Activated B cell treated with CpG ODN at 0.5 μM for 24 hours (primary cell): ENCODE measurements at regions not wholly inside any gene's neighbourhood (a gene's known extent, or its start where the extent isn't known, plus 50 kb on each side); places are given as distances from the start of the nearest gene placed in this dataset.

Source experiments
- ATAC-seq: fragments of 200-7000 bp; cut with Tn5 transposase; one replicate; pipeline ENCODE4 v1.10.0; 2021; ENCODE audit warnings: low read depth, mild to moderate bottlenecking, moderate library complexity
- CTCF ChIA-PET: fragments of 350-600 bp; sonication (Branson Sonifier 250); formaldehyde crosslinking; loops from one replicate; lab custom pipeline; 2021; ENCODE audit warnings: antibody characterized with exemption; lab: Charles Lee
- POLR2A ChIA-PET: fragments of 350-600 bp; sonication (Branson Sonifier 250); formaldehyde crosslinking; loops from one replicate; lab custom pipeline; 2021; ENCODE audit warnings: antibody characterized with exemption; lab: Charles Lee
- DNase-seq: peaks from one replicate; pipeline ENCODE4 v3.0.0; 2022
- H3K27ac Mint-ChIP-seq: one replicate; pipeline ENCODE4 v1.8.0; 2020; ENCODE audit warnings: mixed read lengths
- H3K27me3 Mint-ChIP-seq: one replicate; pipeline ENCODE4 v1.8.0; 2021; ENCODE audit warnings: mixed read lengths
- H3K36me3 Mint-ChIP-seq: one replicate; pipeline ENCODE4 v1.8.0; 2021; ENCODE audit warnings: low read depth, mixed read lengths
- H3K4me1 Mint-ChIP-seq: one replicate; pipeline ENCODE4 v1.8.0; 2021; ENCODE audit warnings: mixed read lengths
- H3K4me3 Mint-ChIP-seq: one replicate; pipeline ENCODE4 v1.8.0; 2020; ENCODE audit warnings: mild to moderate bottlenecking, mixed read lengths
- H3K9me3 Mint-ChIP-seq: one replicate; pipeline ENCODE4 v1.8.0; 2020; ENCODE audit warnings: mixed read lengths
- CTCF ChIP-seq: fragments of 200-600 bp; IDR thresholded peaks from one replicate; pipeline ENCODE4 v1.8.0; 2022; ENCODE audit warnings: antibody characterized with exemption, mild to moderate bottlenecking
- intact Hi-C: fragments of 100-400 bp; cut with micrococcal nuclease; formaldehyde crosslinking; loops from one replicate; pipeline ENCODE4 v1.15.1; 2024

GRCh38 chr20:53816872-53817398 lies 223.3 kb upstream of the ZNF217 start:
- ATAC-seq (no peak), DNase-seq (no peak)
- Mint-ChIP-seq H3K27me3 (no peaks in the 10 kb centered on the region), H3K36me3 (no peaks in the 10 kb centered on the region), H3K4me3 (no peak overlapping the region), H3K27ac (no peak overlapping the region), H3K9me3 (peaks cover 3% of the 10 kb centered on the region), H3K4me1 (peaks cover 6% of the 10 kb centered on the region)
- intact Hi-C loops: no loop called here
- ChIA-PET CTCF (no interaction called here), POLR2A (no interaction called here)
- no peak for TF ChIP-seq CTCF

- no peak for TF ChIP-seq CTCF
- H3K36me3 Mint-ChIP-seq: no peaks in the 10 kb centered on the region
- H3K4me1 Mint-ChIP-seq: peaks cover 6% of the 10 kb centered on the region
- CTCF ChIA-PET: no interaction called here
- intact Hi-C loops: no loop called here
- H3K9me3 Mint-ChIP-seq: peaks cover 3% of the 10 kb centered on the region
- ATAC-seq: no peak
- no peak overlapping the region for H3K4me3 Mint-ChIP-seq
- POLR2A ChIA-PET: interaction anchor here (0.6 kb wide), 1 partner anchor 15 kb away, joined by 4 read pairs; no protein-coding TSS in a partner anchor
- H3K27me3 Mint-ChIP-seq: no peaks in the 10 kb centered on the region
- DNase-seq: no peak
- H3K27ac Mint-ChIP-seq: no peak overlapping the region
Measured at GRCh38 chr20:53815509-53815908, 221.9 kb upstream of the ZNF217 start.

DNA sequence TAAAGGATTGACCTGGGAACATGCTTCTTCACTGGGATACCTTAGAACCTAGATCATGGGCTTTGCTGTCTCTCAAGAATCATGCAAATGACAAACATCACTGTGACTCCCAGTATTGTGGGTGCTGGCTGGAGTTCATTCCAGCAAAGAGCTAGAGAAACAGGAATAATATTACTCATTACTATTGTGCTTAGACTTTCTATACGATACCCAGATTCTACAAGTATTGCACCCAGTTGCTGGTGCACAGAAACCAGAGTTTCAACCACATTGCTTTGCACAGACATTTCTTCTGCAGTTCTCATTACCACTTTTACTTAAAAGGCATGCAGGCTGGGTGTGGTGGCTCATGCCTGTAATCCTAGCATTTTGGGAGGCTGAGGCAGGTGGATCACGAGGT lies 220.4 kb upstream of the ZNF217 start:
- intact Hi-C loops: no loop called here

DNA sequence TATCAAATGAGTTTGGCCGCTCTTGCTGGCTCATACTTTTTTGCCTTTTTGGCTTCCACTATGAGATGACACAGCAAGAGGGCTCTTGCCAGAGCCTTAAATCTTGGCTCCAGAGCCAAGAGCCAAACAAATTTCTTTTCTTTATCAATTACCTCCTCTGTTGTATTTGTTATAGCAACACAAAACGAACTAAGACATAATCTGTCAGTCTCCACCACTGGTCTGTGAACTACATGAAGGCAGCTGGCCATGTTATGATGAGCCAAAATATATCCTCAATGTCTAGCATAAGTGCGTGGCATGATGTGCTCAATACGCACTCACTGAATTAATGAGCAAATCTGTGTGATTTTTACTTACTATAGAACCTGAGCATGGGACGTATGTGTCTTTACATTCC lies 220.0 kb upstream of the ZNF217 start:
- Mint-ChIP-seq H3K9me3 (no peaks in the 10 kb centered on the region), H3K4me3 (no peak overlapping the region), H3K36me3 (no peaks in the 10 kb centered on the region), H3K4me1 (peaks cover 6% of the 10 kb centered on the region), H3K27me3 (no peaks in the 10 kb centered on the region), H3K27ac (no peak overlapping the region)
- CTCF ChIA-PET: no interaction called here
- ATAC-seq (no peak), DNase-seq (no peak)
- TF ChIP-seq CTCF: no peak
- POLR2A ChIA-PET: no interaction called here
- intact Hi-C loops: no loop called here

More for the DNA sequence above, 220.4 kb upstream of the ZNF217 start:
- TF ChIP-seq CTCF: no peak
- ChIA-PET CTCF (no interaction called here), POLR2A (no interaction called here)
- Mint-ChIP-seq H3K4me1 (peaks cover 6% of the 10 kb centered on the region), H3K27me3 (no peaks in the 10 kb centered on the region), H3K9me3 (peaks cover 3% of the 10 kb centered on the region), H3K27ac (no peak overlapping the region), H3K36me3 (no peaks in the 10 kb centered on the region), H3K4me3 (no peak overlapping the region)
- ATAC-seq: no peak
- no peak for DNase-seq

DNA sequence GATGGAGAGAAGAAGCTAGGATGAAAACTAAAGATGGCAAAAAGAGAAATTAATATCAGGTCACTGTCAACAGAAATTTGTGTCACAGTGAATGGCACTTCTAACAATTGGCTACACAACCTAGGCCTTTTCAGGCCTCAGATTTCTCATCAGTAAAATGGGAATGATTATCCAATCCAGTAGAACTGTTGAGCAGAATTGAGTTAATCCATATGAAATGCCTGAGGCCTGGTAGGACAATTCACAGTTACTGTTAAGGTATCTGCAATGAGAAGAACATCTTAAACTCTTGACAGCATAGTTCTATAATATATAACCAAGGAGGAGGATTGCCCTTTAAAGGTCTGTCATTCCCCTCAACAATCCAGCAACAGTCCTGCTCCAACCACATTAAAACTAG lies 217.9 kb upstream of the ZNF217 start:
- Mint-ChIP-seq H3K4me1 (peaks cover 6% of the 10 kb centered on the region), H3K27me3 (no peaks in the 10 kb centered on the region), H3K4me3 (no peak overlapping the region), H3K9me3 (no peaks in the 10 kb centered on the region), H3K36me3 (no peaks in the 10 kb centered on the region), H3K27ac (no peak overlapping the region)
- POLR2A ChIA-PET: interaction anchor here (0.6 kb wide), 1 partner anchor 216 kb away, joined by 9 read pairs; no protein-coding TSS in a partner anchor
- DNase-seq: no peak
- intact Hi-C loops: no loop called here
- no peak for TF ChIP-seq CTCF
- ATAC-seq: no peak
- CTCF ChIA-PET: no interaction called here
